ENCODE measurements at regions not wholly inside any gene's neighbourhood (a gene's known extent, or its start where the extent isn't known, plus 50 kb on each side); places are given as distances from the start of the nearest gene placed in this dataset.

DNA sequence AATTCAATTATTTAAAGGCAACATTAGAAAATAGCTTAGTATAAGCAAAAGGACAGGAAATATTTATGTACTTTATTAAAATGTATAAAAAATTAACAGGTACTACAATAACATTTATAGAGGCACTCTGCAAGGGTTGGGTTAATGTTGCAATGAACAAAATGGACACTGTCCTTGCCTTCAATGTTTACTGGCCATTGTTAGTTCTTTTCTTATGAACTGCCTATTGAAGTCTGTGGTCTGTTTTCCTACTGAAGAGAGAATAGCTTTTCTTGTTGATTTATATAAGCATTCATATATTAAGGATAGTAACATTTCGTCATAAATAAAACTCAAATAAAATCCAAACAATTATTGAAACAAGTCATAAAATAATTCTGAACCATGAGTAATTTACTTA is 135.3 kb upstream of the BEND6 start:
- BruUV-seq (replicated peaks) = no TSS peak
- TF ChIP-seq TARDBP (IDR thresholded peaks at IDR 0.05; ENCODE audit: borderline replicate concordance) (no peak), ESRRA (IDR thresholded peaks at IDR 0.05; ENCODE audit: low read length) (no peak), EGR1 (IDR thresholded peaks at IDR 0.05; ENCODE audit: borderline replicate concordance in 1 of 2, low read depth in 2 of 2, low read length in 2 of 2) (no peak), RFX5 (IDR thresholded peaks at IDR 0.05; ENCODE audit: low read depth, low read length) (no peak), NRF1 (conservative IDR thresholded peaks at IDR 0.05; ENCODE audit: low read depth, low read length) (no peak), ZNF207 (IDR thresholded peaks at IDR 0.05; ENCODE audit: borderline replicate concordance) (no peak), JUND (IDR thresholded peaks at IDR 0.05; ENCODE audit: low read depth, low read length) (no peak), NR2F1 (conservative IDR thresholded peaks at IDR 0.05) (no peak), CHD4 (IDR thresholded peaks at IDR 0.05) (no peak), ETV6 (conservative IDR thresholded peaks at IDR 0.05 in 1 of 2, IDR thresholded peaks at IDR 0.05 in 1 of 2; ENCODE audit: borderline replicate concordance in 1 of 2, low read depth in 1 of 2) (no peak), POLR2AphosphoS5 (IDR thresholded peaks at IDR 0.05; ENCODE audit: low read length) (no peak)
- TF ChIP-seq, protein P1, sequence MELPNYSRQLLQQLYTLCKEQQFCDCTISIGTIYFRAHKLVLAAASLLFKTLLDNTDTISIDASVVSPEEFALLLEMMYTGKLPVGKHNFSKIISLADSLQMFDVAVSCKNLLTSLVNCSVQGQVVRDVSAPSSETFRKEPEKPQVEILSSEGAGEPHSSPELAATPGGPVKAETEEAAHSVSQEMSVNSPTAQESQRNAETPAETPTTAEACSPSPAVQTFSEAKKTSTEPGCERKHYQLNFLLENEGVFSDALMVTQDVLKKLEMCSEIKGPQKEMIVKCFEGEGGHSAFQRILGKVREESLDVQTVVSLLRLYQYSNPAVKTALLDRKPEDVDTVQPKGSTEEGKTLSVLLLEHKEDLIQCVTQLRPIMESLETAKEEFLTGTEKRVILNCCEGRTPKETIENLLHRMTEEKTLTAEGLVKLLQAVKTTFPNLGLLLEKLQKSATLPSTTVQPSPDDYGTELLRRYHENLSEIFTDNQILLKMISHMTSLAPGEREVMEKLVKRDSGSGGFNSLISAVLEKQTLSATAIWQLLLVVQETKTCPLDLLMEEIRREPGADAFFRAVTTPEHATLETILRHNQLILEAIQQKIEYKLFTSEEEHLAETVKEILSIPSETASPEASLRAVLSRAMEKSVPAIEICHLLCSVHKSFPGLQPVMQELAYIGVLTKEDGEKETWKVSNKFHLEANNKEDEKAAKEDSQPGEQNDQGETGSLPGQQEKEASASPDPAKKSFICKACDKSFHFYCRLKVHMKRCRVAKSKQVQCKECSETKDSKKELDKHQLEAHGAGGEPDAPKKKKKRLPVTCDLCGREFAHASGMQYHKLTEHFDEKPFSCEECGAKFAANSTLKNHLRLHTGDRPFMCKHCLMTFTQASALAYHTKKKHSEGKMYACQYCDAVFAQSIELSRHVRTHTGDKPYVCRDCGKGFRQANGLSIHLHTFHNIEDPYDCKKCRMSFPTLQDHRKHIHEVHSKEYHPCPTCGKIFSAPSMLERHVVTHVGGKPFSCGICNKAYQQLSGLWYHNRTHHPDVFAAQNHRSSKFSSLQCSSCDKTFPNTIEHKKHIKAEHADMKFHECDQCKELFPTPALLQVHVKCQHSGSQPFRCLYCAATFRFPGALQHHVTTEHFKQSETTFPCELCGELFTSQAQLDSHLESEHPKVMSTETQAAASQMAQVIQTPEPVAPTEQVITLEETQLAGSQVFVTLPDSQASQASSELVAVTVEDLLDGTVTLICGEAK (IDR thresholded peaks at IDR 0.05; ENCODE audit: borderline replicate concordance) = no peak
- TF ChIP-seq, protein P2, sequence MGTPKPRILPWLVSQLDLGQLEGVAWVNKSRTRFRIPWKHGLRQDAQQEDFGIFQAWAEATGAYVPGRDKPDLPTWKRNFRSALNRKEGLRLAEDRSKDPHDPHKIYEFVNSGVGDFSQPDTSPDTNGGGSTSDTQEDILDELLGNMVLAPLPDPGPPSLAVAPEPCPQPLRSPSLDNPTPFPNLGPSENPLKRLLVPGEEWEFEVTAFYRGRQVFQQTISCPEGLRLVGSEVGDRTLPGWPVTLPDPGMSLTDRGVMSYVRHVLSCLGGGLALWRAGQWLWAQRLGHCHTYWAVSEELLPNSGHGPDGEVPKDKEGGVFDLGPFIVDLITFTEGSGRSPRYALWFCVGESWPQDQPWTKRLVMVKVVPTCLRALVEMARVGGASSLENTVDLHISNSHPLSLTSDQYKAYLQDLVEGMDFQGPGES (IDR thresholded peaks at IDR 0.05) = no peak
- TF ChIP-seq, protein P3, sequence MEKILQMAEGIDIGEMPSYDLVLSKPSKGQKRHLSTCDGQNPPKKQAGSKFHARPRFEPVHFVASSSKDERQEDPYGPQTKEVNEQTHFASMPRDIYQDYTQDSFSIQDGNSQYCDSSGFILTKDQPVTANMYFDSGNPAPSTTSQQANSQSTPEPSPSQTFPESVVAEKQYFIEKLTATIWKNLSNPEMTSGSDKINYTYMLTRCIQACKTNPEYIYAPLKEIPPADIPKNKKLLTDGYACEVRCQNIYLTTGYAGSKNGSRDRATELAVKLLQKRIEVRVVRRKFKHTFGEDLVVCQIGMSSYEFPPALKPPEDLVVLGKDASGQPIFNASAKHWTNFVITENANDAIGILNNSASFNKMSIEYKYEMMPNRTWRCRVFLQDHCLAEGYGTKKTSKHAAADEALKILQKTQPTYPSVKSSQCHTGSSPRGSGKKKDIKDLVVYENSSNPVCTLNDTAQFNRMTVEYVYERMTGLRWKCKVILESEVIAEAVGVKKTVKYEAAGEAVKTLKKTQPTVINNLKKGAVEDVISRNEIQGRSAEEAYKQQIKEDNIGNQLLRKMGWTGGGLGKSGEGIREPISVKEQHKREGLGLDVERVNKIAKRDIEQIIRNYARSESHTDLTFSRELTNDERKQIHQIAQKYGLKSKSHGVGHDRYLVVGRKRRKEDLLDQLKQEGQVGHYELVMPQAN (conservative IDR thresholded peaks at IDR 0.05) = no peak
- TF ChIP-seq, protein P4, sequence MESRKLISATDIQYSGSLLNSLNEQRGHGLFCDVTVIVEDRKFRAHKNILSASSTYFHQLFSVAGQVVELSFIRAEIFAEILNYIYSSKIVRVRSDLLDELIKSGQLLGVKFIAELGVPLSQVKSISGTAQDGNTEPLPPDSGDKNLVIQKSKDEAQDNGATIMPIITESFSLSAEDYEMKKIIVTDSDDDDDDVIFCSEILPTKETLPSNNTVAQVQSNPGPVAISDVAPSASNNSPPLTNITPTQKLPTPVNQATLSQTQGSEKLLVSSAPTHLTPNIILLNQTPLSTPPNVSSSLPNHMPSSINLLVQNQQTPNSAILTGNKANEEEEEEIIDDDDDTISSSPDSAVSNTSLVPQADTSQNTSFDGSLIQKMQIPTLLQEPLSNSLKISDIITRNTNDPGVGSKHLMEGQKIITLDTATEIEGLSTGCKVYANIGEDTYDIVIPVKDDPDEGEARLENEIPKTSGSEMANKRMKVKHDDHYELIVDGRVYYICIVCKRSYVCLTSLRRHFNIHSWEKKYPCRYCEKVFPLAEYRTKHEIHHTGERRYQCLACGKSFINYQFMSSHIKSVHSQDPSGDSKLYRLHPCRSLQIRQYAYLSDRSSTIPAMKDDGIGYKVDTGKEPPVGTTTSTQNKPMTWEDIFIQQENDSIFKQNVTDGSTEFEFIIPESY (IDR thresholded peaks at IDR 0.05) = no peak
- Histone ChIP-seq H3K36me3 (ENCODE audit: control insufficient read depth in 2 of 2, insufficient read depth in 2 of 2, low read length in 1 of 2) (no peaks in the 10 kb centered on the region), H4K20me1 (ENCODE audit: control insufficient read depth, insufficient read depth) (no peaks in the 10 kb centered on the region), H3K27me3 (replicated peaks in 1 of 2; ENCODE audit: control insufficient read depth in 2 of 2, insufficient read depth in 2 of 2, low read length in 1 of 2) (no peaks in the 10 kb centered on the region), H3K27ac (ENCODE audit: control insufficient read depth, insufficient read depth) (no peak overlapping the region), H3K4me3 (no peak overlapping the region), H3K9ac (ENCODE audit: control insufficient read depth, insufficient read depth, low read length) (no peak overlapping the region), H3K4me2 (ENCODE audit: control insufficient read depth, insufficient read depth) (no peak overlapping the region), H2AFZ (ENCODE audit: control insufficient read depth, low read depth, low read length) (no peak overlapping the region), H3K9me3 (replicated peaks; ENCODE audit: control insufficient read depth, insufficient read depth, low read length) (no peaks in the 10 kb centered on the region; the same call in 1 of the 3 replicates), H3K79me2 (ENCODE audit: control insufficient read depth, insufficient read depth, low read length) (peaks cover 75% of the 10 kb centered on the region), H3K4me1 (ENCODE audit: control insufficient read depth, insufficient read depth, low read length) (peaks cover 15% of the 10 kb centered on the region)
- WGBS (ENCODE audit: insufficient coverage, insufficient replicate concordance, low lambda C conversion rate, missing lambda C conversion rate) = 83% methylated on average over 1 of the region's 1 CpG
- in situ Hi-C loops (cut with MboI) (no loop called here), intact Hi-C loops (cut with micrococcal nuclease; ENCODE audit: unreplicated experiment) (no loop called here)
- no peak for ATAC-seq
- RAD21 ChIA-PET (ENCODE audit: unreplicated experiment) = interaction anchor here (0.9 to 1.9 kb wide), 6 partner anchors 9 to 32 kb away, joined by 3 to 5 read pairs (median 4); no protein-coding TSS in a partner anchor
- no peak for FAIRE-seq
- CTCF ChIA-PET = interaction anchor here (1.0 to 3.0 kb wide), 9 partner anchors 8 to 110 kb away, joined by 3 to 10 read pairs (median 5); no protein-coding TSS in a partner anchor
- no peak for DNase-seq (ENCODE audit: low read depth, low spot score)
- SMC1A ChIA-PET (ENCODE audit: uncharacterized antibody, unreplicated experiment) = interaction anchor here (1.1 to 5.2 kb wide), 11 partner anchors 8 to 179 kb away, joined by 3 to 38 read pairs (median 5); no protein-coding TSS in a partner anchor
- POLR2A ChIA-PET = interaction anchor here (1.1 to 1.5 kb wide), 3 partner anchors 14 to 20 kb away, joined by 3 to 4 read pairs (median 3); no protein-coding TSS in a partner anchor
